ENCODE measurements at regions not wholly inside any gene's neighbourhood (a gene's known extent, or its start where the extent isn't known, plus 50 kb on each side); places are given as distances from the start of the nearest gene placed in this dataset.
"Not testable (repeated sequence)": the region's sequence is repeated elsewhere in the genome, so short reads cannot be mapped to it uniquely, and the experiment has no call there.

GRCh38 chr4:188437535-188437934, 298.3 kb downstream of the TRIML1 start:
- DNase-seq (ENCODE audit: low read depth): no peak

- DNase-seq (ENCODE audit: low read depth): not testable (repeated sequence)
Observed at GRCh38 chr4:188438391-188438824, 299.2 kb downstream of the TRIML1 start.

- DNase-seq (ENCODE audit: low read depth): no peak
Observed at GRCh38 chr4:188439641-188440311, 300.5 kb downstream of the TRIML1 start.

GRCh38 chr4:188444500-188444899, 305.3 kb downstream of the TRIML1 start:
- no peak for DNase-seq (ENCODE audit: low read depth)

GRCh38 chr4:188448996-188449395, 309.8 kb downstream of the TRIML1 start:
- not testable (repeated sequence) for DNase-seq (ENCODE audit: low read depth)

GRCh38 chr4:188450571-188450970, 311.3 kb downstream of the TRIML1 start:
- no peak for DNase-seq (ENCODE audit: low read depth)

GRCh38 chr4:188452097-188452496, 312.9 kb downstream of the TRIML1 start:
- no peak for DNase-seq (ENCODE audit: low read depth)

- DNase-seq (ENCODE audit: low read depth): no peak
Observed at GRCh38 chr4:188454575-188454974, 315.3 kb downstream of the TRIML1 start.

- DNase-seq (ENCODE audit: low read depth): no peak
Observed at GRCh38 chr4:188455062-188455752, 316.0 kb downstream of the TRIML1 start.

GRCh38 chr4:188459381-188459780, 320.1 kb downstream of the TRIML1 start:
- no peak for DNase-seq (ENCODE audit: low read depth)

GRCh38 chr4:188463909-188464308, 324.7 kb downstream of the TRIML1 start:
- DNase-seq (ENCODE audit: low read depth): no peak

GRCh38 chr4:188466001-188466400, 326.8 kb downstream of the TRIML1 start:
- DNase-seq (ENCODE audit: low read depth): no peak

- DNase-seq (ENCODE audit: low read depth): no peak
Observed at GRCh38 chr4:188484256-188484655, 345.0 kb downstream of the TRIML1 start.

- DNase-seq (ENCODE audit: low read depth): no peak
Observed at GRCh38 chr4:188485906-188486305, 346.7 kb downstream of the TRIML1 start.

- no peak for DNase-seq (ENCODE audit: low read depth)
Observed at GRCh38 chr4:188492886-188493285, 353.6 kb downstream of the TRIML1 start.

GRCh38 chr4:188495169-188495568, 355.9 kb downstream of the TRIML1 start:
- no peak for DNase-seq (ENCODE audit: low read depth)

- DNase-seq (ENCODE audit: low read depth): no peak
Observed at GRCh38 chr4:188511431-188511830, 372.2 kb downstream of the TRIML1 start.

- no peak for DNase-seq (ENCODE audit: low read depth)
Observed at GRCh38 chr4:188532751-188533150, 393.5 kb downstream of the TRIML1 start.

- no peak for DNase-seq (ENCODE audit: low read depth)
Observed at GRCh38 chr4:188534297-188534696, 395.1 kb downstream of the TRIML1 start.

GRCh38 chr4:188534917-188535316, 395.7 kb downstream of the TRIML1 start:
- DNase-seq (ENCODE audit: low read depth): no peak

- no peak for DNase-seq (ENCODE audit: low read depth)
Observed at GRCh38 chr4:188536826-188537225, 397.6 kb downstream of the TRIML1 start.

GRCh38 chr4:188550296-188550695, 411.1 kb downstream of the TRIML1 start:
- no peak for DNase-seq (ENCODE audit: low read depth)

GRCh38 chr4:188551156-188551555, 411.9 kb downstream of the TRIML1 start:
- DNase-seq (ENCODE audit: low read depth): no peak
